Uterus (tissue), 3 donors: ENCODE measurements at regions not wholly inside any gene's neighbourhood (a gene's known extent, or its start where the extent isn't known, plus 50 kb on each side); places are given as distances from the start of the nearest gene placed in this dataset.

Experiments used
- DNase-seq, 2 donors: peaks; one replicate each; pipeline ENCODE4 v3.0.0-alpha.2; 2019 to 2020
- H3K27ac ChIP-seq, 2 donors: fragments of 200-600 bp; sonication (generic); 1 replicate in 1 of 2; 2 replicates in 1 of 2; pipeline ENCODE4 v1.5.1; 2016 to 2018
- H3K27me3 ChIP-seq, 2 donors: fragments of 200-600 bp; sonication (generic); one replicate each; pipeline ENCODE4 v1.5.1; 2018 to 2019; ENCODE audit warnings: control low read depth in 1 of 2
- H3K36me3 ChIP-seq, 2 donors: fragments of 200-600 bp; sonication (generic); one replicate each; pipeline ENCODE4 v1.5.1; 2019; ENCODE audit warnings: control low read depth in 1 of 2
- H3K4me1 ChIP-seq, 2 donors: fragments of 200-600 bp; sonication (generic); one replicate each; pipeline ENCODE4 v1.5.1; 2018 to 2019; ENCODE audit warnings: control low read depth in 1 of 2
- H3K4me3 ChIP-seq, 2 donors: fragments of 200-600 bp; sonication (generic); 1 replicate in 1 of 2; 2 replicates in 1 of 2; pipeline ENCODE4 v1.5.1; 2018 to 2019; ENCODE audit warnings: mild to moderate bottlenecking in 1 of 2
- H3K9me3 ChIP-seq, 2 donors: fragments of 200-600 bp; sonication (generic); one replicate each; pipeline ENCODE4 v1.5.1; 2019; ENCODE audit warnings: control low read depth in 1 of 2
- POLR2A ChIP-seq, 2 donors: fragments of 450-650 bp; IDR thresholded peaks; one replicate each; pipeline ENCODE4 v1.6.1; 2016; ENCODE audit warnings: antibody characterized with exemption in 2 of 2, mild to moderate bottlenecking in 1 of 2, moderate library complexity in 1 of 2
- intact Hi-C: fragments of 100-400 bp; cut with DNase I; formaldehyde crosslinking; loops from one replicate; pipeline ENCODE4 v1.15.1; 2023; ENCODE audit warnings: low total_unique reads
- TF ChIP-seq, protein P1 (sequence below), 4 experiments: fragments of 200-600 bp in 2 of 4; fragments of 450-650 bp in 2 of 4; sonication (generic) in 2 of 4; IDR thresholded peaks; one replicate each; pipeline ENCODE4 v1.5.1; 2016 to 2019; ENCODE audit warnings: antibody characterized with exemption in 4 of 4, mild to moderate bottlenecking in 2 of 4, moderate library complexity in 1 of 4
- donor health status: DM: yes; HTN: yes; CAD: no.

DNA sequence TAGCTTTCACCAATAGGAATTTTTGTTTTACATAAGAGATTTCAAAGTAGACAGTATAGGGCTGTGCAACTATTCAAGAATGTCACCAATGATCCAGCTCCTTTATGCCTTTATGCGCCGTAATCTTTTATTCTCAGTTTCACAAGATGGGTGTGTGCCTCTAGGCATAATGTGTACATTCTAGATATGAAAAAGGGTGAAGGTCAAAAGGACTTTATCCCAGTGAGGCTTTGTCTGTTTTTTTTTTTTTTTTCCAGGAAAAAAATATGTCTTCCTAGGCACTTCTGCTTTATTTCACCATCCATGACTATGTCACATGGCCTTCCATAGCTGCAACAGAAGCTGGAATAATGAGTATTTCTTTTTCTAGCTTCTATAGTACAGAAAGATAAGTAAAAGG lies 142.3 kb upstream of the IGF1 start:
- Histone ChIP-seq H3K9me3 (no peaks in the 10 kb centered on the region), H3K4me3 (no peak overlapping the region), H3K36me3 (no peaks in the 10 kb centered on the region), H3K27ac (no peak overlapping the region), H3K4me1 (no peaks in the 10 kb centered on the region), H3K27me3 (no peaks in the 10 kb centered on the region)
- intact Hi-C loops: no loop called here
- no peak for DNase-seq
- TF ChIP-seq, protein P1, sequence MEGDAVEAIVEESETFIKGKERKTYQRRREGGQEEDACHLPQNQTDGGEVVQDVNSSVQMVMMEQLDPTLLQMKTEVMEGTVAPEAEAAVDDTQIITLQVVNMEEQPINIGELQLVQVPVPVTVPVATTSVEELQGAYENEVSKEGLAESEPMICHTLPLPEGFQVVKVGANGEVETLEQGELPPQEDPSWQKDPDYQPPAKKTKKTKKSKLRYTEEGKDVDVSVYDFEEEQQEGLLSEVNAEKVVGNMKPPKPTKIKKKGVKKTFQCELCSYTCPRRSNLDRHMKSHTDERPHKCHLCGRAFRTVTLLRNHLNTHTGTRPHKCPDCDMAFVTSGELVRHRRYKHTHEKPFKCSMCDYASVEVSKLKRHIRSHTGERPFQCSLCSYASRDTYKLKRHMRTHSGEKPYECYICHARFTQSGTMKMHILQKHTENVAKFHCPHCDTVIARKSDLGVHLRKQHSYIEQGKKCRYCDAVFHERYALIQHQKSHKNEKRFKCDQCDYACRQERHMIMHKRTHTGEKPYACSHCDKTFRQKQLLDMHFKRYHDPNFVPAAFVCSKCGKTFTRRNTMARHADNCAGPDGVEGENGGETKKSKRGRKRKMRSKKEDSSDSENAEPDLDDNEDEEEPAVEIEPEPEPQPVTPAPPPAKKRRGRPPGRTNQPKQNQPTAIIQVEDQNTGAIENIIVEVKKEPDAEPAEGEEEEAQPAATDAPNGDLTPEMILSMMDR (IDR thresholded peaks at IDR 0.05): no peak
- TF ChIP-seq POLR2A (IDR thresholded peaks at IDR 0.05): no peak

DNA sequence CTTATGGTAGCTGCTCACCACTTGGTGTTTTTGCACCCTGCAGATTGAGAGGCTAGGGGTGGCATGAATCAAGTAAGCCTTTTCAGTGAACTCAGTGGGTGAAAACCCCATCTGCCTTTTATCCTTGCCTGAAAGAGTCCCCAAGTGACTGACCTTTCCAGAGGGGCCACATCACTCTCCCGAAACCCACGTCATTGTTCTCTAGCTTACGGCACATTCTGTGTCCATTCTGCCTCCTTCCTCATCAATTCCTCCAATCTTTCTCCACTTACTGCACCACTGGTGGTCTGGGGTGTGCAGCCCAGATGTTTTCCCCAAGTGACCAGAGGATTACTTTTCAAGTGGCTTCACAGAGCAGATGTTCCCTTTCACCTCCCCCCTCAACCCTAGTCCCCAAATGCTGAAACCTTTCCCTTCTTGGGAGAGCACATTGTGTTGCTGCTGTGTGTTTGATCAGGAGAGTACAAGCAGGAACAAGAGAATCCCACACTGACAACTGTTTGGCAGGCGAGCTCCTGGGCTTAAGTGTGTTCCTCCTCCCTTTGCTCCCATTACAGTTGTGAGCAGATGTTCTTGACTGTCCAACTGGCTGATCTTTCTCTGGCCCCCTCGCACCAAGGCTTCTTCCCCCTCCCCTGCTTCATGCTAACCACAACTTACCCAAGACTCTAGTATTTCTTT lies 138.0 kb upstream of the IGF1 start:
- intact Hi-C loops: no loop called here
- H3K4me3 ChIP-seq: no peak overlapping the region
- no peaks in the 10 kb centered on the region for H3K27me3 ChIP-seq
- TF ChIP-seq, protein P1 (IDR thresholded peaks at IDR 0.05): no peak
- no peak for TF ChIP-seq POLR2A (IDR thresholded peaks at IDR 0.05)
- no peaks in the 10 kb centered on the region for H3K36me3 ChIP-seq
- no peaks in the 10 kb centered on the region for H3K4me1 ChIP-seq
- DNase-seq: peak in 1 of 2 donors; percentile 28
- no peak overlapping the region for H3K27ac ChIP-seq
- no peaks in the 10 kb centered on the region for H3K9me3 ChIP-seq

DNA sequence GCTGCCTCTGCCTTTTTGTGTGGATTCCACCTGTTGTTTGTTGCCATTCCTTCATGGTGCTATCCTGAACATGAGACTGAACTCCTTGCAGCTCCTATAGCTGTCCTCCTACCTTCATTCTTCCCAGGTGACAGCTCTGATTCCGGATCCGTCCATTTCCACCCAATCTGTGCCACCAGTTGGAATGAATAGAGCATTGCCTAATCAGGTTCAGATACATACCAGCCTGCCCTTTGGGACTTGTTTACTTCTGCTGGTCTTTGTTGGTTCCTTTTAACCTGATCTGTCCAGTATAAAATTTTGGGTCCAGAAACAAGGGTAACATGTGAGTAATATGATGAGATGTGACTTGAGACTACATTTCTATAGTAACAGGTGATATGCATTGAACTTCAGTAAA lies 136.3 kb upstream of the IGF1 start:
- Histone ChIP-seq H3K36me3 (no peaks in the 10 kb centered on the region), H3K27ac (no peak overlapping the region), H3K27me3 (no peaks in the 10 kb centered on the region), H3K9me3 (no peaks in the 10 kb centered on the region), H3K4me3 (no peak overlapping the region), H3K4me1 (no peaks in the 10 kb centered on the region)
- intact Hi-C loops: no loop called here
- DNase-seq: no peak
- TF ChIP-seq POLR2A (IDR thresholded peaks at IDR 0.05): no peak
- TF ChIP-seq, protein P1 (IDR thresholded peaks at IDR 0.05): no peak

GRCh38 chr12:102611995-102612394 lies 131.6 kb upstream of the IGF1 start:
- H3K4me1 ChIP-seq: no peaks in the 10 kb centered on the region
- no peak overlapping the region for H3K27ac ChIP-seq
- no peaks in the 10 kb centered on the region for H3K9me3 ChIP-seq
- intact Hi-C loops: no loop called here
- no peak overlapping the region for H3K4me3 ChIP-seq
- DNase-seq: no peak
- no peaks in the 10 kb centered on the region for H3K36me3 ChIP-seq
- no peaks in the 10 kb centered on the region for H3K27me3 ChIP-seq
- TF ChIP-seq, protein P1 (IDR thresholded peaks at IDR 0.05): no peak
- TF ChIP-seq POLR2A (IDR thresholded peaks at IDR 0.05): no peak

DNA sequence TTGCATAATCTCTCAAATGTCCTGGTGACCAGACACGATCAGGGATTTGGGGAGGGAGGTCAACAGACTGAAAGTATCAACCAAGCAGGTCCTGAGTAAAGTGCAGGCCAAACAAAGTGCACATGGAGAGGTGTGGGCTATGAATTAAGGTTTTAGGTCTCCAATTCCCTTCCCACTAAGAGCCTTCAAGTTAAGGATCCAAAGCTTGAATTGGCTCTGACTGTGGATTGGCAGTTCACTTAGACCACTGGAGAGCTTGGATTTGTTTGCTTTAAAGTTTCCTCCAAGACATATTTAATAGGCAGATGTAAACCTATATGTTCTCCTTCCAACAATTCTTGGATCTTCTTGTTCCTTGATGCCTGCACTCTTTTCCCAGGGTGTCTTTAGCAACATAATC lies 129.6 kb upstream of the IGF1 start:
- no peak for TF ChIP-seq POLR2A (IDR thresholded peaks at IDR 0.05)
- TF ChIP-seq, protein P1 (IDR thresholded peaks at IDR 0.05): no peak
- intact Hi-C loops: no loop called here
- H3K4me1 ChIP-seq: no peaks in the 10 kb centered on the region
- DNase-seq: no peak
- no peak overlapping the region for H3K27ac ChIP-seq
- no peaks in the 10 kb centered on the region for H3K36me3 ChIP-seq
- H3K27me3 ChIP-seq: no peaks in the 10 kb centered on the region
- H3K9me3 ChIP-seq: no peaks in the 10 kb centered on the region
- H3K4me3 ChIP-seq: no peak overlapping the region
